Adipocyte (in vitro differentiated cells): ENCODE measurements at regions not wholly inside any gene's neighbourhood (a gene's known extent, or its start where the extent isn't known, plus 50 kb on each side); places are given as distances from the start of the nearest gene placed in this dataset.

Source experiments
- DNase-seq: peaks from one replicate; pipeline ENCODE4 v3.0.0-alpha.2; 2015; ENCODE audit warnings: low read depth
- H3K27me3 ChIP-seq: replicated peaks from 2 replicates; pipeline ENCODE4 v1.7.0; 2013; ENCODE audit warnings: mild to moderate bottlenecking, low read length, moderate library complexity; ENCODE audit not compliant: control insufficient read depth, insufficient read depth
- H3K36me3 ChIP-seq: 2 replicates; pipeline ENCODE4 v1.7.0; 2013; ENCODE audit warnings: low read length, mild to moderate bottlenecking, moderate library complexity; ENCODE audit not compliant: control insufficient read depth, insufficient read depth, severe bottlenecking
- H3K4me1 ChIP-seq: 2 replicates; pipeline ENCODE4 v1.7.0; 2013; ENCODE audit warnings: mild to moderate bottlenecking, low read length, moderate library complexity; ENCODE audit not compliant: control insufficient read depth, insufficient read depth
- H3K4me3 ChIP-seq: 2 replicates; pipeline ENCODE4 v1.7.0; 2013; ENCODE audit warnings: mild to moderate bottlenecking, low read length, moderate library complexity
- H3K9ac ChIP-seq: 2 replicates; pipeline ENCODE4 v1.7.0; 2013; ENCODE audit warnings: mild to moderate bottlenecking, low read length, moderate library complexity
- H3K9me3 ChIP-seq: 2 replicates; pipeline ENCODE4 v1.7.0; 2013; ENCODE audit warnings: mild to moderate bottlenecking, low read length, moderate library complexity; ENCODE audit not compliant: control insufficient read depth

DNA sequence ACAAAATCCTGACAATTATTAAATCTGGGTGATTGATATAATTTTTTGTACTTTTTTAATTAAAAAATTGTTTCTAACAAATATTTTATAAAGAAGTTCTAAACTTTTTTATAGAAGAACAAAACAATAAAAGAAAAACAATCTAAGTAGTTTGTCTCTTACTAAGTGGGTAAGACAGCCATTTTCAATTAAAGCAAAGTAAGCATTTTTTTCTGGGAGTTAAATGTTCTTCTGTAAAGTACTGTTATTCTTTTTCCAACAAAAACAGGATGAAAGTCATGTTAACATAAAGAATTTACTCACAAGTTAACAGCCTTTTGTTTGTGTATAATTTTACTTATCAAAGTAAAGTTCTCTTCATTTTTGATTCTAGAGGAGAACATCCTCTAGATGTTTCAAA, 1029.9 kb downstream of the JRKL start:
- Histone ChIP-seq H3K4me3 (no peak overlapping the region), H3K27me3 (no peaks in the 10 kb centered on the region)

DNA sequence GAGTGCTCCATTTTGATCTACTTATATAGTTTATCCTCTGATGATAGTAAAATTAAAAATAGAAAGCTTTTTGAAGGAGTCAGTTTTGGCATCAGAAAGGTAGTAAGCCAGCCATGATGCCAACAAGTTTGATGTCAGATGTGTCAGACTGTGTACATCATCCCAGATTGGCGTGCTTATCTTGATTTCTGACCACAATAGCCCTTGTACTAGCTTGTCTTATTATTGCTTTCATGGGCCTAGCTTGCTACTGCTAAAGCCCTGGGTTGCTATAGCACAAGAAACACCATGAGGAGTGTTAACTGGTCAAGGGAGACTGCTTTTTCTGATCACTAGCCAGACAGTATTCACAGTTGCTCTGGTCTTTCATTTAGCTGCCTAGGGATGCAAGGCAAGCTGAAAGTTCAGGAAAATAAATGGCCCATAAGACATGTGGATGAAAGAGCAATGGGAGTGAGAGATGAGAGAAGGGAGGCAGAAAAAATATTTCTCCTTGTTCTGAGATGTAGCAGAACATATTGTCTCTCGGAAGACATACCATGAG, 1038.5 kb downstream of the JRKL start:
- Histone ChIP-seq H3K36me3 (no peaks in the 10 kb centered on the region), H3K9ac (no peak overlapping the region), H3K27me3 (no peaks in the 10 kb centered on the region), H3K9me3 (no peaks in the 10 kb centered on the region), H3K4me1 (no peaks in the 10 kb centered on the region), H3K4me3 (no peak overlapping the region)
- no peak for DNase-seq

More for the DNA sequence above, 1029.9 kb downstream of the JRKL start:
- no peak overlapping the region for H3K9ac ChIP-seq
- DNase-seq: no peak
- H3K9me3 ChIP-seq: peaks cover 5% of the 10 kb centered on the region
- no peaks in the 10 kb centered on the region for H3K36me3 ChIP-seq
- H3K4me1 ChIP-seq: no peaks in the 10 kb centered on the region

DNA sequence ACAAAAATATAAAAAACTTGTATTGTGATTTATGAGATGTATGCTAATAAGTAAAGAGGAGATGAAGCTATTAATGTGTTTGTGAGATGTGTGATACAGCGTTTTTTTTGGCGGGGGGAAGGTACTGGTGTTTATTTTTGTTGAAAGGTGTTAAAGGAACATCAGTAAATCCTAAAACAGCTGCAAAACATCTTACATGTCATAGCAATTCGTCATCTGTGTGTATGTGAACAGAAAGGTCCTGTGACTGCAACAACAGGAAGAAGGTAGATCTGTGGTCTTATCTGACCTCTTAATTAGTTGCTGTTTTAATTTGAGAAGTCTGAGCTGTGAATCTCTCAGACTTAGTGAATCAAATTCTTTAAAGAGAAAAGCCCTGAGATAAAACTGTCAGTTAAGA, 1041.1 kb downstream of the JRKL start:
- H3K36me3 ChIP-seq: no peaks in the 10 kb centered on the region
- H3K27me3 ChIP-seq: no peaks in the 10 kb centered on the region
- H3K4me1 ChIP-seq: no peaks in the 10 kb centered on the region
- no peak overlapping the region for H3K9ac ChIP-seq
- no peaks in the 10 kb centered on the region for H3K9me3 ChIP-seq
- DNase-seq: no peak
- no peak overlapping the region for H3K4me3 ChIP-seq

DNA sequence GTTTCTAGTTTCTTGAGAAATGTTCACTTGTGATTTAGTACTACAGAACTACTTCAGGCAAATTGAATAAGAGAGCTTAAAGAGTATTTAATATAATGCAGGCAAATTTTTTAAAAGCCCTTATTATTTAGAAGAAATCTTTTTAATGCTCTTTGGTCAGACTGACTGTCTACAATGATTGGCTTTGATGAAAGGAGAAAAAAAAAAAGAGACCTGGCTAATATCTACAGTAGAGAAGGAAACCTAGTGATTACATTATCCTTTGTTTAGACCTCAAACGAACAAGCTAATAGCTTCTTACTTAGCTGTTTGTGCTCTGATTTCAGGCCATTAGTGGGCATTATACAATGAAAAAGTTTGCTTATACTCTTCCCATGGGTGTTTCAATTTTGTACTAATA, 1043.1 kb downstream of the JRKL start:
- Histone ChIP-seq H3K9ac (no peak overlapping the region), H3K9me3 (no peaks in the 10 kb centered on the region), H3K36me3 (no peaks in the 10 kb centered on the region), H3K4me3 (no peak overlapping the region), H3K27me3 (no peaks in the 10 kb centered on the region), H3K4me1 (no peaks in the 10 kb centered on the region)
- DNase-seq: no peak

DNA sequence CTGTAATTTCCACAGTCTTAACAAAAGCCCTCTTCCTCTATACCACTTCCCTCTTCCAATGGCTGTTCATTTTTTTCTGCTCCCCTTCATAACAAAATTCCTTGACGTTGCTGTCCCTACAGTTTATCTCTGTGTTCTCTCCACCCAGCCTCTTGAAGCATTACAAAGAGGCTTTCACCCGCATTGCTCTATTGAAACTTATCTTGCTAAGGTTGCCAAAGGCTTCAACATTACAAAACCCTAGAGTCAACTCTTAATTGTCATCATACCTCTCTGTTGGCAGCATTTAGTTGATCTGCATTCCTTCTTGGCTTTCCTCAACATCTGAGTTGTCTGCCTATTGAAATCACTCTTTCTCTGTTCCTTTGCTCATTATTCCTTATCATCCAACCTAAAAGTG, 1055.7 kb downstream of the JRKL start:
- no peaks in the 10 kb centered on the region for H3K9me3 ChIP-seq
- H3K27me3 ChIP-seq: no peaks in the 10 kb centered on the region
- H3K36me3 ChIP-seq: no peaks in the 10 kb centered on the region
- no peak overlapping the region for H3K9ac ChIP-seq
- no peaks in the 10 kb centered on the region for H3K4me1 ChIP-seq
- H3K4me3 ChIP-seq: no peak overlapping the region
- no peak for DNase-seq

DNA sequence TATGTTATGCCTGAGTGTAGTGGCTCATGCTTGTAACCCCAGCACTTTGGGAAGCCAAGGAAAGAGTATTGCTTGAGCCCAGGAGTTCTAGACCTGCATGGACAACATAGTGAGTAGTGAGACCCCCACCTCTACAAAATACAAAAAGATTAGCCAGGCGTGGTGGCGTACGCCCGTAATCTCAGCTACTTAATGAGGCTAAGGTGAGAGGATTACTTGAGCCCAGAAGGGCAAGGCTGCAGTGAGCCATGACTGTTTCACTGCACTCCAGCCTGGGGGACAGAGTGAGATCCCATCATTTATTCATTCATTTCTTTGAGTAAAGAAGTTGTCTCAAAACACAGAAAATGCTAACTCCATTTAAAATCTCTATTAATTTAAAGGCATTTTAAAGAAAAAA, 1061.6 kb downstream of the JRKL start:
- H3K9ac ChIP-seq: no peak overlapping the region
- H3K27me3 ChIP-seq: no peaks in the 10 kb centered on the region
- no peaks in the 10 kb centered on the region for H3K4me1 ChIP-seq
- H3K9me3 ChIP-seq: no peaks in the 10 kb centered on the region
- H3K4me3 ChIP-seq: no peak overlapping the region
- no peaks in the 10 kb centered on the region for H3K36me3 ChIP-seq
- no peak for DNase-seq

DNA sequence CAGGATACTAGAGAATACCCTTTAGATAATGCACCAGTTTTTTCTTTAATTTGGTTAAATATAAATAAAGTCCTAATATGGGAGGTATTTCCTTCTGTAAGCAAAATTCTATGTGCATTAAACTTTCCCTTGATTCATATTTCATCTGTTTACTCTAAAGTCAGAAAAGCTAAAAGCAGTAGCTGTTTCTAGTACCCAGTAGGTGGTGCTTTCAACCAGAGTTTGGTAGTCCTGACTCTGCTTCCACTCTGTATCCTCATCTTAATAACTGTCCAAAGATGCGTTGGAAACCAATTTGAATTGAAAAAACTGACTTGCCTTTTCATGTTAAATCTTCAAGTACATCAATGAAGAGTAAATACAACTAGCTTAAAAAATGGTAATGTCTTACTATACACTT, 1065.2 kb downstream of the JRKL start:
- H3K36me3 ChIP-seq: no peaks in the 10 kb centered on the region
- no peak overlapping the region for H3K4me3 ChIP-seq
- no peaks in the 10 kb centered on the region for H3K27me3 ChIP-seq
- H3K4me1 ChIP-seq: no peaks in the 10 kb centered on the region
- DNase-seq: peak; percentile 62
- no peaks in the 10 kb centered on the region for H3K9me3 ChIP-seq
- H3K9ac ChIP-seq: no peak overlapping the region

DNA sequence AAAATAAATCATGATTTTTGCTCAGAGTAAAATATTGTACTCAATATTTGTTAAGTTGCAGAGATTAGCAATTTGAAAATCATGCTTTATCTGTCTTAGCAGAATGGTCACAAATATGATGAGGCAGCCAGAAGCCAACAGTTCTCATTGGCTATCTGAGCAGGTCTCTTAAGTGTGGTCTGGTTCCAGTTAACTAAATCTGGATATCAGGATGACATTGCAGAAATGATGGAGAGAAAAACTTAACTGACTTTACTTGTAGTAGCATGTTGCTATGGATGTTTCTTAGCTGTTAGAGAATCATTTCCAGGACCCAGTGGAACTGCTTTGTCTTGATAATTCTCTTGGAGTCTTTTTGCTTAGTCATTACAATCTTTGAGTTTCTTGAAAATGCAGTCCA, 1070.3 kb downstream of the JRKL start:
- Histone ChIP-seq H3K9me3 (peaks cover 8% of the 10 kb centered on the region), H3K9ac (no peak overlapping the region)

DNA sequence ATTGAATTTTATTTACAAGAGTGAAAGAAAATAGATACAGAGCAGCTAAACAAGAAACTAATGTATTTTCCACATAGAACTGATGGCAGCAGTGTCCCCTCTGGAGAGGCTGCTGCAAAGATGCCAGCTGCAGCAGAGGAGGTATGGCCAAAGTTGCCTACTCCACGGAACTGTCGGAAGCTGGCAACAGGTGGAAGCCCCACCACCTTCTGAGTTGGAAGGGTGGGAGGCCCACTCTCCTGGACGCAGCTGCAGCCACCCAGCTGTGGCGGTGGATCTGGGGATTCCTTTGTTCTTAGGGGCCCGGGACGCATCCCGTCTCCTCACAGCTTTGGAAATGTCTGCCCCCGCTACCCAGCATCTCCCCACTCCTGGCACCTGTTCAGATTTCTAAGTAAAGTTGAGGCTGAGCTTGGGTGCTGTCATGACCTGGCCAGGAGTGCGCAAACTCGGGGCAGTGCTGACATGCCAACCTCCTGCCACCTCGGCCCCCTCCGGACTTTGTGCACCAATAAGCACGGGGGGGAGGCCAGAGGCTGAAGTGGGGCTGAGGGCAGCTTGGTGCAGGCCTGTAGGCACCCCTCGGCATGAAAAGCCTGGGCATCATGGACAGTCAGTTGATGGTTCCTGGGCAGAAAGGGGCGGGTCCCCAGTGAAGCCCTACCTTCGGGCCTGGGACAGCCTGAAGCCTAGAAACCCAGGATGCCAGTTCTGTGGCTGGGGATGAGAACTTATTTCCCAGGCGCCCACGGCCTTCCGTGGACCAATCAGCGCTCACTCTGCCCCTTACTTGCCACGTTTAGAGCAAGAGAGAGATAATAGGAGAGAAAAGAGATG, 1071.4 kb downstream of the JRKL start:
- no peak overlapping the region for H3K9ac ChIP-seq
- DNase-seq: no peak
- no peaks in the 10 kb centered on the region for H3K4me1 ChIP-seq
- H3K9me3 ChIP-seq: peaks cover 11% of the 10 kb centered on the region
- H3K36me3 ChIP-seq: no peaks in the 10 kb centered on the region
- H3K4me3 ChIP-seq: no peak overlapping the region
- H3K27me3 ChIP-seq: no peaks in the 10 kb centered on the region

More for the DNA sequence above, 1070.3 kb downstream of the JRKL start:
- Histone ChIP-seq H3K4me3 (no peak overlapping the region), H3K36me3 (no peaks in the 10 kb centered on the region), H3K27me3 (no peaks in the 10 kb centered on the region), H3K4me1 (no peaks in the 10 kb centered on the region)
- no peak for DNase-seq

DNA sequence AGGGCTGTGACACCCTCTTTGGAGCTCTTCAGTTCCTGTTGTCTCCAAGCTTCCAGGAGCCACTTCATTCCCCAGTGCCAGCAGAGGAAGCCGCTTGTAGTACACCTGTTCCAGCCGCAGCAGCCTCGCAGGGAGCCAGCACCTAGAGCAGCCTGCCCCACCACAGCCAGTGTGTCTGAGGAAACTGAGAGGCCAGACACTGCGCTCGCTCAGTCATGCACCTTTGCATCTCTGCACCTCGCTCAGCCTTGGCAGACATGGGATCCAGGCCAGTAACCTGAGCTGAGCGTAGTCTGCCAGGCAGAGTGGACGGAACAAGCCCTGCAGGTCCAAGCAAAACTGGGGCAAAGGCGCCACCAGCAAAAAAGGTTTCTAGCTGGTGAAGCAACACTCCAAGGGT, 1072.1 kb downstream of the JRKL start:
- no peaks in the 10 kb centered on the region for H3K4me1 ChIP-seq
- no peak overlapping the region for H3K4me3 ChIP-seq
- no peak for DNase-seq
- no peaks in the 10 kb centered on the region for H3K36me3 ChIP-seq
- H3K9me3 ChIP-seq: peaks cover 11% of the 10 kb centered on the region
- H3K9ac ChIP-seq: no peak overlapping the region
- H3K27me3 ChIP-seq: no peaks in the 10 kb centered on the region

DNA sequence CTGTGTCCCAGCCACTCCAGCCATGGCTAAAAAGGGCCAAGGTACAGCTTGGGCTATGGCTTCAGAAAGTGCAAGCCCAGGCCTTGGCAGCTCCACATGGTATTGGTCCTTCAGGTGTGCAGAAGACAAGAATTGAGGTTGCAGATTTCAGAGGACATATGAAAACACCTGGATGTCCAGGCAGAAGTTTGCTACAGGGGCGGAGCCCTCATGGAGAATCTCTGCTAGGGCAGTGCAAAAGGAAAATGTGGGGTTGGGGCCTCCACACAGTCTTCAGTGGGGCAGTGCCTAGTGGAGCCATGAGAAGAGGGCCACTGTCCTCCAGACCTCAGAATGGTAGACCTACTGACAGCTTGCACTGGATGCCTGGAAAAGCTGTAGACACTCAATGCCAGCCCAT, 1074.1 kb downstream of the JRKL start:
- DNase-seq: no peak
- H3K36me3 ChIP-seq: no peaks in the 10 kb centered on the region
- H3K9me3 ChIP-seq: peaks cover 14% of the 10 kb centered on the region
- no peaks in the 10 kb centered on the region for H3K4me1 ChIP-seq
- no peak overlapping the region for H3K9ac ChIP-seq
- H3K27me3 ChIP-seq: no peaks in the 10 kb centered on the region
- H3K4me3 ChIP-seq: no peak overlapping the region

DNA sequence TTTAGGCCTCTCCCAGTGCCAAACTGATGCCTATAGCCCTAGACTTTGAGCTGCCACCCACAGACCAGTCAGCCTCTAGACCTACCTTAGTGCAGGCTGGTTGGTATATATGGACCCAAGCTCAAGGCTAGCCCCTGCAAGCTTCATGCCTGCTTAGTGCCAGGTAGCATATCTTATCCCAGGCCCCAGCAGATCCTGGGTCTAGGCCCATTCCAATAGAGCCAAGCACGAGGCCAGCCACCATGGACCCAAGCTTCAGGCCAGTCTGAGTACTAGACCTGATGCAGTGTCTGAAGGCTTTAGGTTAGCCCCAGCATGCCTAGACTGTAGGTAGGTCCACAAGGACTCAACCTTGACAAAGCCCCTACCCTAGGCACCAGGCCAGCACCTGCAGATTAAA, 1081.7 kb downstream of the JRKL start:
- H3K27me3 ChIP-seq: no peaks in the 10 kb centered on the region
- DNase-seq: no peak
- peaks cover 20% of the 10 kb centered on the region for H3K9me3 ChIP-seq
- H3K9ac ChIP-seq: no peak overlapping the region
- no peaks in the 10 kb centered on the region for H3K36me3 ChIP-seq
- H3K4me3 ChIP-seq: no peak overlapping the region
- H3K4me1 ChIP-seq: no peaks in the 10 kb centered on the region
